H1 (cell line): ENCODE measurements at regions not wholly inside any gene's neighbourhood (a gene's known extent, or its start where the extent isn't known, plus 50 kb on each side); places are given as distances from the start of the nearest gene placed in this dataset.

Source experiments
- CTCF ChIA-PET: fragments of 300-600 bp; sonication (Branson Sonifier 250); formaldehyde crosslinking; loops from one replicate; lab custom pipeline; 2021; ENCODE audit not compliant: partially characterized antibody; lab: Charles Lee
- POLR2A ChIA-PET: fragments of 300-600 bp; sonication (Branson Sonifier 250); formaldehyde crosslinking; loops from one replicate; lab custom pipeline; 2021; ENCODE audit warnings: inconsistent platforms; ENCODE audit not compliant: partially characterized antibody; lab: Charles Lee
- DNase-seq, 2 experiments: peaks; one replicate each; pipeline versions ENCODE4 v3.0.0 to v3.0.0-alpha.2; 2010 to 2022; ENCODE audit warnings: low spot score in 2 of 2, low read depth in 1 of 2, mixed read lengths in 1 of 2
- FAIRE-seq: peaks from 2 replicates; lab custom pipeline; 2011; peaks lifted over from hg19 to GRCh38; lab: Jason Lieb, UNC
- H2AFZ ChIP-seq: 2 replicates; pipeline ENCODE4 v1.8.1; 2012; ENCODE audit warnings: low read length, inconsistent platforms
- H2AK5ac ChIP-seq: 2 replicates; pipeline ENCODE4 v1.6.1; 2013; ENCODE audit warnings: low read depth, low read length
- H2BK120ac ChIP-seq: replicated peaks from 2 replicates; pipeline ENCODE3; 2013; ENCODE audit warnings: low read depth, low read length, inconsistent platforms
- H2BK12ac ChIP-seq: 2 replicates; pipeline ENCODE4 v1.6.1; 2013; ENCODE audit warnings: low read depth, low read length
- H2BK15ac ChIP-seq: 2 replicates; pipeline ENCODE4 v1.6.1; 2013; ENCODE audit warnings: low read length
- H2BK20ac ChIP-seq: 2 replicates; pipeline ENCODE4 v1.6.1; 2013; ENCODE audit warnings: low read length
- H2BK5ac ChIP-seq: 2 replicates; pipeline ENCODE4 v1.6.1; 2013; ENCODE audit warnings: low read depth, low read length
- H3K14ac ChIP-seq: 2 replicates; pipeline ENCODE4 v1.6.1; 2013; ENCODE audit warnings: inconsistent platforms; ENCODE audit not compliant: insufficient read length
- H3K18ac ChIP-seq: 2 replicates; pipeline ENCODE4 v1.6.1; 2013; ENCODE audit warnings: low read length; ENCODE audit errors: extremely low read depth
- H3K23ac ChIP-seq: 2 replicates; pipeline ENCODE4 v1.6.1; 2013; ENCODE audit warnings: inconsistent platforms; ENCODE audit not compliant: insufficient read length
- H3K23me2 ChIP-seq: 2 replicates; pipeline ENCODE4 v1.6.1; 2013; ENCODE audit warnings: low read depth, low read length
- H3K27ac ChIP-seq: 2 replicates; pipeline ENCODE4 v1.6.1; 2011; ENCODE audit warnings: low read depth, low read length, inconsistent platforms
- H3K27me3 ChIP-seq, 4 experiments: replicated peaks in 1 of 4; 1 replicate in 1 of 4; 2 replicates in 3 of 4; pipeline versions ENCODE4 v1.6.1 to v1.8.1; 2011 to 2013; ENCODE audit warnings: low read length in 3 of 4, mild to moderate bottlenecking in 3 of 4, inconsistent platforms in 2 of 4, mixed read lengths in 2 of 4, moderate library complexity in 1 of 4; ENCODE audit not compliant: control insufficient read depth in 3 of 4, insufficient read depth in 3 of 4; ENCODE audit errors: extremely low read depth in 1 of 4
- H3K36me3 ChIP-seq, 4 experiments: 2 replicates each; pipeline versions ENCODE4 v1.6.1 to v1.8.1; 2011 to 2013; ENCODE audit warnings: mild to moderate bottlenecking in 4 of 4, low read length in 3 of 4, moderate library complexity in 2 of 4, control low read depth in 1 of 4, inconsistent platforms in 1 of 4; ENCODE audit not compliant: insufficient read depth in 4 of 4, control insufficient read depth in 2 of 4
- H3K4ac ChIP-seq: replicated peaks from 2 replicates; pipeline ENCODE3; 2013; ENCODE audit warnings: low read length, low read depth, mixed read lengths, inconsistent platforms; ENCODE audit not compliant: insufficient read length
- H3K4me1 ChIP-seq, 4 experiments: replicated peaks in 1 of 4; 1 replicate in 1 of 4; 2 replicates in 3 of 4; pipeline versions ENCODE4 v1.6.1 to v1.8.1; 2011 to 2013; ENCODE audit warnings: low read length in 3 of 4, inconsistent platforms in 2 of 4, mixed read lengths in 1 of 4; ENCODE audit not compliant: insufficient read depth in 4 of 4, control insufficient read depth in 3 of 4
- H3K4me2 ChIP-seq, 2 experiments: 2 replicates each; pipeline versions ENCODE4 v1.6.1 to v1.8.1; 2011 to 2013; ENCODE audit warnings: low read depth in 2 of 2, low read length in 2 of 2, control low read depth in 1 of 2, inconsistent platforms in 1 of 2, mild to moderate bottlenecking in 1 of 2; ENCODE audit not compliant: insufficient read depth in 1 of 2
- H3K4me3 ChIP-seq, 4 experiments: fragments of 200-600, 300-600 bp in 1 of 4; sonication (generic), shearing (Covaris generic), sonication (Bioruptor Twin) in 1 of 4; 2 replicates each; pipeline versions ENCODE4 v1.5.1 to v1.8.1; 2011 to 2016; ENCODE audit warnings: low read length in 4 of 4, low read depth in 3 of 4, control low read depth in 2 of 4, inconsistent platforms in 2 of 4, mild to moderate bottlenecking in 2 of 4, mixed read lengths in 1 of 4, moderate library complexity in 1 of 4; ENCODE audit not compliant: insufficient read depth in 2 of 4; ENCODE audit errors: extremely low read depth in 1 of 4
- H3K56ac ChIP-seq: replicated peaks from 2 replicates; pipeline ENCODE3; 2013; ENCODE audit warnings: low read depth, mild to moderate bottlenecking, mixed read lengths, low read length, inconsistent platforms; ENCODE audit not compliant: insufficient read length
- H3K79me1 ChIP-seq: 2 replicates; pipeline ENCODE4 v1.6.1; 2013; ENCODE audit warnings: low read depth, low read length, control low read depth
- H3K79me2 ChIP-seq, 2 experiments: 2 replicates each; pipeline versions ENCODE4 v1.6.1 to v1.8.1; 2012 to 2013; ENCODE audit warnings: low read length in 2 of 2, mild to moderate bottlenecking in 2 of 2, inconsistent platforms in 1 of 2; ENCODE audit not compliant: insufficient read depth in 2 of 2, control insufficient read depth in 1 of 2
- H3K9ac ChIP-seq, 4 experiments: replicated peaks in 1 of 4; 1 replicate in 1 of 4; 2 replicates in 3 of 4; pipeline versions ENCODE4 v1.6.1 to v1.8.1; 2011 to 2013; ENCODE audit warnings: low read depth in 3 of 4, low read length in 3 of 4, control low read depth in 2 of 4, mild to moderate bottlenecking in 2 of 4, moderate library complexity in 2 of 4, inconsistent platforms in 1 of 4; ENCODE audit errors: extremely low read depth in 1 of 4
- H3K9me3 ChIP-seq, 2 experiments: 2 replicates each; pipeline versions ENCODE4 v1.6.1 to v1.8.1; 2012 to 2013; ENCODE audit warnings: mild to moderate bottlenecking in 2 of 2, moderate library complexity in 2 of 2, control low read depth in 1 of 2, inconsistent platforms in 1 of 2, low read depth in 1 of 2, low read length in 1 of 2, mixed read lengths in 1 of 2; ENCODE audit not compliant: insufficient read depth in 2 of 2
- H4K20me1 ChIP-seq, 2 experiments: replicated peaks in 1 of 2; 2 replicates each; pipeline versions ENCODE3 to v1.8.1; 2011 to 2013; ENCODE audit warnings: inconsistent platforms in 2 of 2, low read length in 2 of 2, mild to moderate bottlenecking in 1 of 2; ENCODE audit not compliant: insufficient read depth in 2 of 2, control insufficient read depth in 1 of 2
- H4K5ac ChIP-seq: 2 replicates; pipeline ENCODE4 v1.6.1; 2013; ENCODE audit warnings: low read length, low read depth, mixed read lengths, inconsistent platforms; ENCODE audit not compliant: insufficient read length
- H4K8ac ChIP-seq: 2 replicates; pipeline ENCODE4 v1.8.0; 2013; ENCODE audit warnings: mild to moderate bottlenecking, moderate library complexity, low read length, inconsistent platforms; ENCODE audit not compliant: insufficient read depth; ENCODE audit errors: extremely low read depth
- H4K91ac ChIP-seq: replicated peaks from 2 replicates; pipeline ENCODE3; 2013; ENCODE audit warnings: low read length, mixed read lengths, inconsistent platforms; ENCODE audit not compliant: insufficient read length
- CBX5 ChIP-seq: fragments of 300-800, 300-1000 bp; sonication (generic); IDR thresholded peaks from 2 replicates; pipeline ENCODE4 v1.7.1; 2016; ENCODE audit warnings: antibody characterized with exemption, low read length, low read depth
- SP4 ChIP-seq: IDR thresholded peaks from 2 replicates; pipeline ENCODE4 v1.6.1; 2012; ENCODE audit warnings: low read length, inconsistent platforms
- WGBS, 2 experiments: shearing (Covaris generic) in 1 of 2; methylation state at CpG; one replicate each; pipeline versions ENCODE4 v1.1.6 to v1.1.7; 2013 to 2015; ENCODE audit warnings: low lambda C conversion rate in 2 of 2, mixed read lengths in 2 of 2, inconsistent platforms in 1 of 2, low coverage in 1 of 2, missing lambda C conversion rate in 1 of 2; ENCODE audit not compliant: insufficient replicate concordance in 2 of 2, insufficient coverage in 1 of 2, insufficient read length in 1 of 2; ENCODE audit errors: extremely low coverage in 1 of 2, missing lambda C conversion rate in 1 of 2; 5-methylcytosine and 5-hydroxymethylcytosine counted together
- TF ChIP-seq, protein P1 (sequence below): IDR thresholded peaks from 2 replicates; pipeline ENCODE4 v1.6.1; 2012; ENCODE audit warnings: low read length, inconsistent platforms

DNA sequence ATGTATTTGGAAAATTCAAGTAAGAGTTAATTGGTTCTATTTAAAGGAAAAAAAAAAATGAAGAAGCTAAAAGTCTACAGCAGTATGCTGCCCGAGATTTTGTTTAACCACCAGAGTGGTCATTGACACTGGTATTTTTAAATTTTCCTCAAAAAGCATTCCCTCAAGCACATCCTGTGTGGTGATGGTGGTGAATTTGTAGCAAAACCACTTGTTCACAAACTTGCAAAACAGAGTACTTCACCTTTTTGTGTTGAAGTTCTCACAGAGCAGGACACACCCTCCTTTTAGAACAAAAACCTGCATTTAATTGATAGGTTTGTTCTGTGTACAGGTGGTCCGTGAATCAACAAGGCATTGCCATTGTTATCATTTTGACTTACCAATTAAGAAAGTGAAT lies 374.2 kb downstream of the EFNA5 start:
- Histone ChIP-seq H3K4me3 (no peak overlapping the region), H3K27me3 (no peaks in the 10 kb centered on the region), H4K5ac (no peak overlapping the region), H3K36me3 (no peaks in the 10 kb centered on the region), H2BK120ac (no peak overlapping the region), H3K9me3 (0 out of 4 replicates have a peak, but pooled peaks cover 0 to 2% of the 10 kb centered on the region in 2 experiments), H3K4me2 (no peak overlapping the region), H3K9ac (no peak overlapping the region), H3K14ac (no peak overlapping the region), H4K91ac (no peak overlapping the region), H3K4ac (no peak overlapping the region), H3K23ac (no peak overlapping the region), H4K20me1 (no peaks in the 10 kb centered on the region), H2AK5ac (no peak overlapping the region), H3K56ac (no peak overlapping the region), H3K18ac (no peak overlapping the region), H4K8ac (no peak overlapping the region), H2BK12ac (no peak overlapping the region), H3K27ac (no peak overlapping the region), H3K79me1 (no peaks in the 10 kb centered on the region), H3K4me1 (peaks cover 0 to 4% (median 1%) of the 10 kb centered on the region in 4 experiments; a peak in 3 of 7 replicates), H2BK15ac (no peak overlapping the region), H2BK5ac (no peak overlapping the region), H3K79me2 (no peaks in the 10 kb centered on the region), H3K23me2 (no peaks in the 10 kb centered on the region), H2AFZ (no peak overlapping the region), H2BK20ac (no peak overlapping the region)
- no peak for FAIRE-seq
- no peak for DNase-seq
- WGBS, 2 experiments = 90% methylated on average over 2 of the region's 2 CpGs; no CpG with 5 or more reads in 1 of the 2 experiments
- ChIA-PET POLR2A (no interaction called here), CTCF (interaction anchor here (0.6 to 0.9 kb wide), 2 partner anchors 33 to 49 kb away, joined by 3 read pairs; no protein-coding TSS in a partner anchor)
- TF ChIP-seq, protein P1, sequence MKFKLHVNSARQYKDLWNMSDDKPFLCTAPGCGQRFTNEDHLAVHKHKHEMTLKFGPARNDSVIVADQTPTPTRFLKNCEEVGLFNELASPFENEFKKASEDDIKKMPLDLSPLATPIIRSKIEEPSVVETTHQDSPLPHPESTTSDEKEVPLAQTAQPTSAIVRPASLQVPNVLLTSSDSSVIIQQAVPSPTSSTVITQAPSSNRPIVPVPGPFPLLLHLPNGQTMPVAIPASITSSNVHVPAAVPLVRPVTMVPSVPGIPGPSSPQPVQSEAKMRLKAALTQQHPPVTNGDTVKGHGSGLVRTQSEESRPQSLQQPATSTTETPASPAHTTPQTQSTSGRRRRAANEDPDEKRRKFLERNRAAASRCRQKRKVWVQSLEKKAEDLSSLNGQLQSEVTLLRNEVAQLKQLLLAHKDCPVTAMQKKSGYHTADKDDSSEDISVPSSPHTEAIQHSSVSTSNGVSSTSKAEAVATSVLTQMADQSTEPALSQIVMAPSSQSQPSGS = no peak
- TF ChIP-seq CBX5 = no peak
- TF ChIP-seq SP4 = no peak
